ENCODE measurements at regions not wholly inside any gene's neighbourhood (a gene's known extent, or its start where the extent isn't known, plus 50 kb on each side); places are given as distances from the start of the nearest gene placed in this dataset.

GRCh38 chr1:224809613-224810012, 119.9 kb upstream of the DNAH14 start (continued):
- TF ChIP-seq, protein P1, sequence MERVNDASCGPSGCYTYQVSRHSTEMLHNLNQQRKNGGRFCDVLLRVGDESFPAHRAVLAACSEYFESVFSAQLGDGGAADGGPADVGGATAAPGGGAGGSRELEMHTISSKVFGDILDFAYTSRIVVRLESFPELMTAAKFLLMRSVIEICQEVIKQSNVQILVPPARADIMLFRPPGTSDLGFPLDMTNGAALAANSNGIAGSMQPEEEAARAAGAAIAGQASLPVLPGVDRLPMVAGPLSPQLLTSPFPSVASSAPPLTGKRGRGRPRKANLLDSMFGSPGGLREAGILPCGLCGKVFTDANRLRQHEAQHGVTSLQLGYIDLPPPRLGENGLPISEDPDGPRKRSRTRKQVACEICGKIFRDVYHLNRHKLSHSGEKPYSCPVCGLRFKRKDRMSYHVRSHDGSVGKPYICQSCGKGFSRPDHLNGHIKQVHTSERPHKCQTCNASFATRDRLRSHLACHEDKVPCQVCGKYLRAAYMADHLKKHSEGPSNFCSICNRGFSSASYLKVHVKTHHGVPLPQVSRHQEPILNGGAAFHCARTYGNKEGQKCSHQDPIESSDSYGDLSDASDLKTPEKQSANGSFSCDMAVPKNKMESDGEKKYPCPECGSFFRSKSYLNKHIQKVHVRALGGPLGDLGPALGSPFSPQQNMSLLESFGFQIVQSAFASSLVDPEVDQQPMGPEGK (CRISPR knock-in tag; IDR thresholded peaks at IDR 0.05; ENCODE audit: borderline replicate concordance) = no peak
- TF ChIP-seq, protein P2, sequence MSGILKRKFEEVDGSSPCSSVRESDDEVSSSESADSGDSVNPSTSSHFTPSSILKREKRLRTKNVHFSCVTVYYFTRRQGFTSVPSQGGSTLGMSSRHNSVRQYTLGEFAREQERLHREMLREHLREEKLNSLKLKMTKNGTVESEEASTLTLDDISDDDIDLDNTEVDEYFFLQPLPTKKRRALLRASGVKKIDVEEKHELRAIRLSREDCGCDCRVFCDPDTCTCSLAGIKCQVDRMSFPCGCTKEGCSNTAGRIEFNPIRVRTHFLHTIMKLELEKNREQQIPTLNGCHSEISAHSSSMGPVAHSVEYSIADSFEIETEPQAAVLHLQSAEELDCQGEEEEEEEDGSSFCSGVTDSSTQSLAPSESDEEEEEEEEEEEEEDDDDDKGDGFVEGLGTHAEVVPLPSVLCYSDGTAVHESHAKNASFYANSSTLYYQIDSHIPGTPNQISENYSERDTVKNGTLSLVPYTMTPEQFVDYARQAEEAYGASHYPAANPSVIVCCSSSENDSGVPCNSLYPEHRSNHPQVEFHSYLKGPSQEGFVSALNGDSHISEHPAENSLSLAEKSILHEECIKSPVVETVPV (CRISPR knock-in tag; IDR thresholded peaks at IDR 0.05) = no peak

DNA sequence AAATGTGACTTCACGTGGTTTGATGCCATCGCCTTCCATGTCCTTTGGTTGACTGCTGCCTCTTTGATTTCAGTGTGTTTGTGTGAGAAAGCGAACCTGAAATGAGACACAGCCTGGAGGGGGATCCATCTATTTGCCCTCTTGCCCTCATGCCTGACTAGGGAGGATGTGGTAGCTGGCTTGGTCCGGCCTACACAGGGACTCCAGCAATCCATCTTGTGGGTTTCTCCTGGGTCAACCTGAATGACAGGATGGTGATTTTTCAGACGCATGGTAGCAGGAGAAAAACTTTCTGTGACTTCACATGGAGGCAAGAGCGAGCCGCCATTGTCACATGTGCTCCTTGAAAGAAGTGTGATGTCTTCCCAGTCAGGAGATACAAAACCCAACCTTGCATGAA, 117.9 kb upstream of the DNAH14 start:
- no peak for ATAC-seq
- TF ChIP-seq OSR1 (CRISPR knock-in tag; IDR thresholded peaks at IDR 0.05) = no peak
- TF ChIP-seq RARB (CRISPR knock-in tag; IDR thresholded peaks at IDR 0.05) = no peak
- no peak for TF ChIP-seq ZNF565 (CRISPR knock-in tag; conservative IDR thresholded peaks at IDR 0.05; ENCODE audit: low read depth)
- TF ChIP-seq CREB5 (CRISPR knock-in tag; IDR thresholded peaks at IDR 0.05; ENCODE audit: low read depth) = no peak
- TF ChIP-seq POU6F1 (CRISPR knock-in tag; IDR thresholded peaks at IDR 0.05; ENCODE audit: borderline replicate concordance, low read depth) = no peak
- TF ChIP-seq, protein P1 (CRISPR knock-in tag; IDR thresholded peaks at IDR 0.05; ENCODE audit: borderline replicate concordance) = no peak
- TF ChIP-seq SNAI2 (CRISPR knock-in tag; IDR thresholded peaks at IDR 0.05) = no peak
- no peak for TF ChIP-seq ZFP30 (CRISPR knock-in tag; IDR thresholded peaks at IDR 0.05)
- no peak for TF ChIP-seq PPARA (CRISPR knock-in tag; IDR thresholded peaks at IDR 0.05; ENCODE audit: borderline replicate concordance)
- TF ChIP-seq, protein P3, sequence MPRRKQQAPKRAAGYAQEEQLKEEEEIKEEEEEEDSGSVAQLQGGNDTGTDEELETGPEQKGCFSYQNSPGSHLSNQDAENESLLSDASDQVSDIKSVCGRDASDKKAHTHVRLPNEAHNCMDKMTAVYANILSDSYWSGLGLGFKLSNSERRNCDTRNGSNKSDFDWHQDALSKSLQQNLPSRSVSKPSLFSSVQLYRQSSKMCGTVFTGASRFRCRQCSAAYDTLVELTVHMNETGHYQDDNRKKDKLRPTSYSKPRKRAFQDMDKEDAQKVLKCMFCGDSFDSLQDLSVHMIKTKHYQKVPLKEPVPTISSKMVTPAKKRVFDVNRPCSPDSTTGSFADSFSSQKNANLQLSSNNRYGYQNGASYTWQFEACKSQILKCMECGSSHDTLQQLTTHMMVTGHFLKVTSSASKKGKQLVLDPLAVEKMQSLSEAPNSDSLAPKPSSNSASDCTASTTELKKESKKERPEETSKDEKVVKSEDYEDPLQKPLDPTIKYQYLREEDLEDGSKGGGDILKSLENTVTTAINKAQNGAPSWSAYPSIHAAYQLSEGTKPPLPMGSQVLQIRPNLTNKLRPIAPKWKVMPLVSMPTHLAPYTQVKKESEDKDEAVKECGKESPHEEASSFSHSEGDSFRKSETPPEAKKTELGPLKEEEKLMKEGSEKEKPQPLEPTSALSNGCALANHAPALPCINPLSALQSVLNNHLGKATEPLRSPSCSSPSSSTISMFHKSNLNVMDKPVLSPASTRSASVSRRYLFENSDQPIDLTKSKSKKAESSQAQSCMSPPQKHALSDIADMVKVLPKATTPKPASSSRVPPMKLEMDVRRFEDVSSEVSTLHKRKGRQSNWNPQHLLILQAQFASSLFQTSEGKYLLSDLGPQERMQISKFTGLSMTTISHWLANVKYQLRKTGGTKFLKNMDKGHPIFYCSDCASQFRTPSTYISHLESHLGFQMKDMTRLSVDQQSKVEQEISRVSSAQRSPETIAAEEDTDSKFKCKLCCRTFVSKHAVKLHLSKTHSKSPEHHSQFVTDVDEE (CRISPR knock-in tag; IDR thresholded peaks at IDR 0.05) = no peak
- no peak for TF ChIP-seq ESRRG (CRISPR knock-in tag; IDR thresholded peaks at IDR 0.05)

GRCh38 chr1:224815647-224816046, 113.8 kb upstream of the DNAH14 start:
- TF ChIP-seq ZNF70 (CRISPR knock-in tag; IDR thresholded peaks at IDR 0.05) (no peak), SNAI2 (CRISPR knock-in tag; IDR thresholded peaks at IDR 0.05) (no peak)
- ATAC-seq = no peak

DNA sequence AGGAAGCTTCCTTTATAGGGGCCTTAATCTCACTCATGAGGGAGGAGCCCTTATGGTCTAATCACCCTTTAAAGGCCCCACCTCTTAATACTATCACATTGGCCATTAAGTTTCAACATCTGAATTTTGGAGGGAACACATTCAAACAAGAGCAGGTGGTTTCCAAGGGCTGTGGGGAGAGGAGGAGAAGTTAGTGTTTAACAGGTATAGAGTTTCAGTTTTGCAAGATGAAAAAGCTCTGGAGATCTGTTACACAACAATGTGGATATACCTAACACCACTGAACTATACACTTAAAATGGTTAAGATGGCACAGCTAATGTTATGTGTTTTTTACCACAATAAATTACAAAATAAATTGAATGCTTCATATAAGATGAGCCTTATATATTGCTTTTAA, 113.4 kb upstream of the DNAH14 start:
- no peak for ATAC-seq
- no peak for TF ChIP-seq SNAI2 (CRISPR knock-in tag; IDR thresholded peaks at IDR 0.05)
- TF ChIP-seq, protein P1 (CRISPR knock-in tag; IDR thresholded peaks at IDR 0.05; ENCODE audit: borderline replicate concordance) = no peak
- TF ChIP-seq OSR1 (CRISPR knock-in tag; IDR thresholded peaks at IDR 0.05) = no peak
- TF ChIP-seq CSDC2 (CRISPR knock-in tag; IDR thresholded peaks at IDR 0.05) = no peak
- no peak for TF ChIP-seq ZC3H10 (CRISPR knock-in tag; IDR thresholded peaks at IDR 0.05)
- no peak for TF ChIP-seq CREB5 (CRISPR knock-in tag; IDR thresholded peaks at IDR 0.05; ENCODE audit: low read depth)
- TF ChIP-seq ZNF70 (CRISPR knock-in tag; IDR thresholded peaks at IDR 0.05) = no peak
- TF ChIP-seq, protein P2 (CRISPR knock-in tag; IDR thresholded peaks at IDR 0.05) = no peak
